ENCODE measurements at regions not wholly inside any gene's neighbourhood (a gene's known extent, or its start where the extent isn't known, plus 50 kb on each side); places are given as distances from the start of the nearest gene placed in this dataset.

DNA sequence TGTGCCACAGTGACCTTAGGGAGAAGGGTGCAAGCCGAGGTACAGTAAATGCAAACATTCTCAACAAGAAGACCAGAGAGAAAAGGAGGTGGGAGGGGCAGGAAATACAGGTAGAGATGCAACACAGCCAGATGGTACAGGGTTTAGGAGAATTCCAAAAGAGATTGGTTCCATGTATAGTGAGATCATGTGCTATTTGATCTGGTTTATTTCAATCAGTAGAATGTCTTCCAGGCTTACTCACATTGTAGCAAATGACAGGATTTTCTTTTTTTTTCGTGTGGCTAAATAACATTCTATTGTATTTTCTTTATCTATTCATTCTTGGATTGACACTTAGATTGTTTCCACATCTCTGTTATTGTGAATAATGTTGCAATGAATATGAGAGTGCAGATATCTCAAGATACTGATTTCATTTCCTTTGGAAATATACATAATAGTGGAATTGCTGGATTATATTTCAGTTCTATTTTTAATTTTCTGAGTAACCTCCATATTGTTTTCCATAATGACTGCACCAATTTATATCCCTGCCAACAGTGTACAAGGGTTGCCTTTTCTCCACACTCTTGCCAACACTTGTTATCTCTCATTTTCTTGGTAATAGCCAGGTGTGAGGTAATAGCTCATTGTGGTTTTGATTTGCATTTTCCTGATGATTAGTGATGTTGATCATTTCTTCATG lies 107.8 kb upstream of the GAS1 start:
- H3K27me3 ChIP-seq (replicated peaks; ENCODE audit: insufficient read depth) = no peaks in the 10 kb centered on the region
- no peak overlapping the region for H3K4me2 ChIP-seq (ENCODE audit: unreplicated experiment)
- H2AFZ ChIP-seq = no peak overlapping the region
- no peaks in the 10 kb centered on the region for H3K79me2 ChIP-seq (ENCODE audit: insufficient read depth)
- H3K4me1 ChIP-seq (ENCODE audit: insufficient read depth) = peaks cover 7% of the 10 kb centered on the region; the same call in 1 of the 2 replicates
- in situ Hi-C loops (cut with MboI) = no loop called here
- no peak overlapping the region for H3K9ac ChIP-seq
- H3K9me3 ChIP-seq (ENCODE audit: low read depth) = no peaks in the 10 kb centered on the region
- no peaks in the 10 kb centered on the region for H3K9me2 ChIP-seq (ENCODE audit: insufficient read depth)
- H3K4me3 ChIP-seq = no peak overlapping the region
- TF ChIP-seq EZH2phosphoT487 (IDR thresholded peaks at IDR 0.05; ENCODE audit: insufficient read depth, low read depth) (no peak), EZH2 (IDR thresholded peaks at IDR 0.05; ENCODE audit: insufficient read depth, poor library complexity, severe bottlenecking) (no peak)
- H3F3A ChIP-seq (ENCODE audit: insufficient read depth) = peaks cover 10% of the 10 kb centered on the region
- 31 to 32% methylated on average over 2 of the region's 2 CpGs for WGBS, 2 experiments (ENCODE audit: low coverage in 1 of 2, low lambda C conversion rate in 2 of 2, missing lambda C conversion rate in 2 of 2)
- H3K36me3 ChIP-seq (ENCODE audit: low read depth) = no peaks in the 10 kb centered on the region
- H4K20me1 ChIP-seq (ENCODE audit: insufficient read depth) = no peaks in the 10 kb centered on the region
- H3K27ac ChIP-seq = no peak overlapping the region
- no peak for DNase-seq

DNA sequence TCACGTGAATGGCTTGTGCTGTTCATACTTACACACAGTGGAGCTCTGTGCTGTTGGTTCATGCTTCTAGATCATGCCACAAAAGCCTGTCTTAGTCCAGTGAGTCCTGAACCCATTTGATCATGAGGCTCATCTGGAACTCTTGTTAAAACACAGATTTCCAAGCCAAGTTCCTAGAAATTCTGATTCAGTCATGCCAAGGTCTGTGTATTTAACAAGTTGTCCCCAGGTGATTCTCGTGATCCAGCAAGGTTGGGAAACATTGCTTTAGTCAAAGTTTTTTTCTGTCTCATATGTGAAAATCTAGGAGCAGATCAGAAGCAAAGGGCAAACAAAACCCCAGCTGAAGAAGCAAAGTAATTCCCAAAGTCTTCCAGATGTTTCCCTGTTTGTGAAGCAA lies 112.5 kb upstream of the GAS1 start:
- no peak overlapping the region for H2AFZ ChIP-seq
- no peak overlapping the region for H3K9ac ChIP-seq
- no peaks in the 10 kb centered on the region for H3K36me3 ChIP-seq (ENCODE audit: low read depth)
- in situ Hi-C loops (cut with MboI) = no loop called here
- H3K4me3 ChIP-seq = no peak overlapping the region
- no peaks in the 10 kb centered on the region for H3K9me2 ChIP-seq (ENCODE audit: insufficient read depth)
- H3K4me1 ChIP-seq (ENCODE audit: insufficient read depth) = peaks cover 20% of the 10 kb centered on the region
- no peaks in the 10 kb centered on the region for H3K27me3 ChIP-seq (replicated peaks; ENCODE audit: insufficient read depth)
- no peaks in the 10 kb centered on the region for H3K79me2 ChIP-seq (ENCODE audit: insufficient read depth)
- no peak overlapping the region for H3K27ac ChIP-seq
- no peaks in the 10 kb centered on the region for H4K20me1 ChIP-seq (ENCODE audit: insufficient read depth)
- TF ChIP-seq EZH2 (IDR thresholded peaks at IDR 0.05; ENCODE audit: insufficient read depth, poor library complexity, severe bottlenecking) (no peak), EZH2phosphoT487 (IDR thresholded peaks at IDR 0.05; ENCODE audit: insufficient read depth, low read depth) (no peak)
- H3K4me2 ChIP-seq (ENCODE audit: unreplicated experiment) = no peak overlapping the region
- no peak for DNase-seq
- no peaks in the 10 kb centered on the region for H3K9me3 ChIP-seq (ENCODE audit: low read depth)
- WGBS, 2 experiments (ENCODE audit: low coverage in 1 of 2, low lambda C conversion rate in 2 of 2, missing lambda C conversion rate in 2 of 2) = 77 to 79% methylated on average over 2 of the region's 2 CpGs
- H3F3A ChIP-seq (ENCODE audit: insufficient read depth) = peaks cover 20% of the 10 kb centered on the region

GRCh38 chr9:87062746-87063145 lies 115.4 kb upstream of the GAS1 start:
- Histone ChIP-seq H3F3A (ENCODE audit: insufficient read depth) (peaks cover 41% of the 10 kb centered on the region), H3K79me2 (ENCODE audit: insufficient read depth) (no peaks in the 10 kb centered on the region), H3K4me2 (ENCODE audit: unreplicated experiment) (peak overlapping the region; percentile 73), H3K4me3 (peak overlapping the region; percentile 36), H3K9ac (no peak overlapping the region), H3K27me3 (replicated peaks; ENCODE audit: insufficient read depth) (no peaks in the 10 kb centered on the region), H4K20me1 (ENCODE audit: insufficient read depth) (no peaks in the 10 kb centered on the region), H3K36me3 (ENCODE audit: low read depth) (no peaks in the 10 kb centered on the region), H3K9me3 (ENCODE audit: low read depth) (no peaks in the 10 kb centered on the region), H2AFZ (no peak overlapping the region), H3K4me1 (ENCODE audit: insufficient read depth) (peaks cover 40% of the 10 kb centered on the region), H3K9me2 (ENCODE audit: insufficient read depth) (peaks cover 3% of the 10 kb centered on the region; the same call in 1 of the 2 replicates), H3K27ac (peak overlapping the region; percentile 72)
- in situ Hi-C loops (cut with MboI) = no loop called here
- TF ChIP-seq EZH2phosphoT487 (IDR thresholded peaks at IDR 0.05; ENCODE audit: insufficient read depth, low read depth) (no peak), EZH2 (IDR thresholded peaks at IDR 0.05; ENCODE audit: insufficient read depth, poor library complexity, severe bottlenecking) (no peak)
- peak; percentile 20 for DNase-seq

- H3K4me3 ChIP-seq = peak overlapping the region; percentile 36
- TF ChIP-seq EZH2 (IDR thresholded peaks at IDR 0.05; ENCODE audit: insufficient read depth, poor library complexity, severe bottlenecking) = no peak
- peak; percentile 61; the same call in 1 of the 2 replicates for TF ChIP-seq EZH2phosphoT487 (IDR thresholded peaks at IDR 0.05; ENCODE audit: insufficient read depth, low read depth)
- 4 to 7% methylated on average over 3 of the region's 3 CpGs for WGBS, 2 experiments (ENCODE audit: low coverage in 1 of 2, low lambda C conversion rate in 2 of 2, missing lambda C conversion rate in 2 of 2)
- H3K79me2 ChIP-seq (ENCODE audit: insufficient read depth) = no peaks in the 10 kb centered on the region
- DNase-seq = peak; percentile 87
- peaks cover 45% of the 10 kb centered on the region for H3K4me1 ChIP-seq (ENCODE audit: insufficient read depth)
- H4K20me1 ChIP-seq (ENCODE audit: insufficient read depth) = no peaks in the 10 kb centered on the region
- H3F3A ChIP-seq (ENCODE audit: insufficient read depth) = peaks cover 46% of the 10 kb centered on the region
- no peak overlapping the region; the same call in 1 of the 2 replicates for H3K9ac ChIP-seq
- H3K27ac ChIP-seq = peak overlapping the region; percentile 72
- H3K9me3 ChIP-seq (ENCODE audit: low read depth) = no peaks in the 10 kb centered on the region
- in situ Hi-C loops (cut with MboI) = no loop called here
- peaks cover 3% of the 10 kb centered on the region; the same call in 1 of the 2 replicates for H3K9me2 ChIP-seq (ENCODE audit: insufficient read depth)
- H3K27me3 ChIP-seq (replicated peaks; ENCODE audit: insufficient read depth) = no peaks in the 10 kb centered on the region
- H2AFZ ChIP-seq = no peak overlapping the region
- H3K4me2 ChIP-seq (ENCODE audit: unreplicated experiment) = peak overlapping the region; percentile 73
- no peaks in the 10 kb centered on the region for H3K36me3 ChIP-seq (ENCODE audit: low read depth)
Observed at GRCh38 chr9:87063246-87063645, 115.9 kb upstream of the GAS1 start.
